ENCODE measurements at regions not wholly inside any gene's neighbourhood (a gene's known extent, or its start where the extent isn't known, plus 50 kb on each side); places are given as distances from the start of the nearest gene placed in this dataset.

DNA sequence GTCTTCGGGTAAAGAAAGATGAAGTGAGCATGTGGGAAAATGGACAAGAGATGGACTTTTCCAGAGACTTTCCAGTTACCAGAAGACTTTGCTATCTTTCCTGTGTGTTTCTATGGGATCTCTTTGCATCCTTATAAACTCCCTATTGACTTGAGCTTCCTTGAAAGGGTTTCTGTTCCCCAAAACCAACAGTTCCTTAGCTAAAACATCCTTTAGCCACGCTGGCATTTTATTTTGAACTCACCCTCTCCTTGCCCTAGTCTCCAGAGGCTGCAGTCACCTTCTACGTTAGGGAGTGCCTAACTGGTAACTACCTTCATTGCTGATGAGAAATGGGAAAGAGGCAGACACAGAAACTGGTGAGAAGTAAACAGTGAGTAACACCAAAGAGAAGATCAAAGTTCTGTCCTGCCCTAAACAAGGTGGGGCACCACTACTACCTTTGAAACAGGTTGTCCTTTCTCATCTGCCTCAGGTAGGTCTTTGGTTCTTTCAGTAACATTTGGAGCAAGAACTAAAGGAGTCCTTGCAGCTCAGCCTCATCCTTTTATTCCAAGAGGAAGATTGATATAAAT, 402.9 kb downstream of the ENC1 start:
- no peak for ATAC-seq
- Histone ChIP-seq H3K27me3 (no peaks in the 10 kb centered on the region), H3K4me1 (peaks cover 0 to 30% (median 2%) of the 10 kb centered on the region in 12 donors), H3K9me3 (no peaks in the 10 kb centered on the region), H3K36me3 (no peaks in the 10 kb centered on the region), H3K27ac (no peak overlapping the region), H3K4me3 (no peak overlapping the region)
- DNase-seq: no peak
- TF ChIP-seq, protein P1, sequence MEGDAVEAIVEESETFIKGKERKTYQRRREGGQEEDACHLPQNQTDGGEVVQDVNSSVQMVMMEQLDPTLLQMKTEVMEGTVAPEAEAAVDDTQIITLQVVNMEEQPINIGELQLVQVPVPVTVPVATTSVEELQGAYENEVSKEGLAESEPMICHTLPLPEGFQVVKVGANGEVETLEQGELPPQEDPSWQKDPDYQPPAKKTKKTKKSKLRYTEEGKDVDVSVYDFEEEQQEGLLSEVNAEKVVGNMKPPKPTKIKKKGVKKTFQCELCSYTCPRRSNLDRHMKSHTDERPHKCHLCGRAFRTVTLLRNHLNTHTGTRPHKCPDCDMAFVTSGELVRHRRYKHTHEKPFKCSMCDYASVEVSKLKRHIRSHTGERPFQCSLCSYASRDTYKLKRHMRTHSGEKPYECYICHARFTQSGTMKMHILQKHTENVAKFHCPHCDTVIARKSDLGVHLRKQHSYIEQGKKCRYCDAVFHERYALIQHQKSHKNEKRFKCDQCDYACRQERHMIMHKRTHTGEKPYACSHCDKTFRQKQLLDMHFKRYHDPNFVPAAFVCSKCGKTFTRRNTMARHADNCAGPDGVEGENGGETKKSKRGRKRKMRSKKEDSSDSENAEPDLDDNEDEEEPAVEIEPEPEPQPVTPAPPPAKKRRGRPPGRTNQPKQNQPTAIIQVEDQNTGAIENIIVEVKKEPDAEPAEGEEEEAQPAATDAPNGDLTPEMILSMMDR (IDR thresholded peaks at IDR 0.05): no peak
- no peak for TF ChIP-seq POLR2A (IDR thresholded peaks at IDR 0.05)
- intact Hi-C loops (cut with DNase I): no loop called here
- WGBS, 4 donors: 83 to 89% (median 86%) methylated on average over 3 of the region's 3 CpGs

DNA sequence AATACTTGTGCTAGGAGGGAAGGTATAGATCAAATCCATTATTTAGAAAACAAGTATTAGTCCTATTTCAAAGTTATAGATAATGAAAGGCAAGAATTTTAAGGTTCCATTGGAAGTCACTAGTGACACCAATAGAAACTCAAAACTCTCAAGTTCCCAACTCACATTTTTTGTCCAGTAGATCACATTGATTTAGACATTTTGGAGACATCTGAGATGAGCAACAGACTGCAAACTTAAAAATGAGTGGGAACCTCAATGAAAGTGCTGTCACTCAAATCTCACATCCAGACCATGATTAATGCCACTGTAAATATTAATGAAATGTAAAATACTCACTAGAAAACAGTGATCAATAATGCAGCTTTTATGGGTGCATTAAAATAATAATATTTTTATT, 405.0 kb downstream of the ENC1 start:
- no peak for ATAC-seq
- H3K36me3 ChIP-seq: no peaks in the 10 kb centered on the region
- no peak overlapping the region for H3K4me3 ChIP-seq
- TF ChIP-seq POLR2A (IDR thresholded peaks at IDR 0.05): no peak
- TF ChIP-seq, protein P1 (IDR thresholded peaks at IDR 0.05): no peak
- no peaks in the 10 kb centered on the region for H3K9me3 ChIP-seq
- H3K27me3 ChIP-seq: no peaks in the 10 kb centered on the region
- no peak for DNase-seq
- peaks cover 0 to 17% (median 0%) of the 10 kb centered on the region in 12 donors for H3K4me1 ChIP-seq
- intact Hi-C loops (cut with DNase I): no loop called here
- H3K27ac ChIP-seq: no peak overlapping the region

DNA sequence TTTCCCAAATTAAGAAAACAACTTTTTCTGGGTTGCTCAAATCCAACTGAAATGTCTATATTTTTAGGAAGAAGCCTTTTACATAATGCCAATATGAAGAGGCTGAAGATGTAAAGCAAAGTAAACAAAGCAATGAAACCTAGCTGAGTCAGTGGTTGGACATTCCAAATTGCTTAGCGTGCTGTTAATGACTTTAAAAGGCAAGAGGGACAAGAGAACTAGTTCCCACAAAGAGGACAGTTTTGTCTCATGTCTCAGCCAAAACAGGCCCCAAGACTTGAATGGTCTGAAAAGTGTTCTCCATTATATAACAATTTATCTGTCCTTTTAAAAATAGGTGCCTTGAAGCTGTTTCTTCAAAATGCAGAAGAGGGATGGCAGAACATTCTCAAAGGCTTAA, 407.0 kb downstream of the ENC1 start:
- Histone ChIP-seq H3K4me3 (no peak overlapping the region), H3K4me1 (no peaks in the 10 kb centered on the region), H3K27ac (no peak overlapping the region), H3K36me3 (no peaks in the 10 kb centered on the region), H3K9me3 (no peaks in the 10 kb centered on the region), H3K27me3 (no peaks in the 10 kb centered on the region)
- intact Hi-C loops (cut with DNase I): no loop called here
- 90 to 96% (median 92%) methylated on average over 1 of the region's 1 CpG for WGBS, 4 donors
- DNase-seq (no peak), ATAC-seq (no peak)
- TF ChIP-seq POLR2A (IDR thresholded peaks at IDR 0.05): no peak
- TF ChIP-seq, protein P1 (IDR thresholded peaks at IDR 0.05): no peak

DNA sequence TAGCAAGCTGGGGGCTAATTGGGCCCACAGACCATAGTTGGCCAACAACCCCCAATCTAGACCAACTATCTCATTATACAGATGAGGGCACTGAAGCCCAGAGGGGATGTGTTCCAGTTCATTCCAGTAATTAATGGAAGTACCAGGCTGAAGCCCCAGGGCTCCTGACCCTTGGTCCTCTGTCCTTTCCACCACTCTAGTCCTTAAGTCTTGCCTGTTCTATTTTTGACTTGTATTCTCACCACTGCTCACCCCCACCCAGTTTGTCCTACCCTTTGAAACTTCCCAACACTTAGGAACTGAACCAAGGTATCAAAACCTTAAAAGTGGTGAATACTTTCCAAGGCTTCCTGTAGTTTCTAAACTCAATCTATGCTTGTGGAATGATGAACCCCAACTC, 407.4 kb downstream of the ENC1 start:
- no peak overlapping the region for H3K27ac ChIP-seq
- no peak overlapping the region for H3K4me3 ChIP-seq
- DNase-seq (no peak), ATAC-seq (no peak)
- no peaks in the 10 kb centered on the region for H3K4me1 ChIP-seq
- H3K36me3 ChIP-seq: no peaks in the 10 kb centered on the region
- H3K27me3 ChIP-seq: no peaks in the 10 kb centered on the region
- TF ChIP-seq, protein P1 (IDR thresholded peaks at IDR 0.05): no peak
- no peak for TF ChIP-seq POLR2A (IDR thresholded peaks at IDR 0.05)
- H3K9me3 ChIP-seq: no peaks in the 10 kb centered on the region
- intact Hi-C loops (cut with DNase I): no loop called here
